ENCODE measurements at regions not wholly inside any gene's neighbourhood (a gene's known extent, or its start where the extent isn't known, plus 50 kb on each side); places are given as distances from the start of the nearest gene placed in this dataset.

DNA sequence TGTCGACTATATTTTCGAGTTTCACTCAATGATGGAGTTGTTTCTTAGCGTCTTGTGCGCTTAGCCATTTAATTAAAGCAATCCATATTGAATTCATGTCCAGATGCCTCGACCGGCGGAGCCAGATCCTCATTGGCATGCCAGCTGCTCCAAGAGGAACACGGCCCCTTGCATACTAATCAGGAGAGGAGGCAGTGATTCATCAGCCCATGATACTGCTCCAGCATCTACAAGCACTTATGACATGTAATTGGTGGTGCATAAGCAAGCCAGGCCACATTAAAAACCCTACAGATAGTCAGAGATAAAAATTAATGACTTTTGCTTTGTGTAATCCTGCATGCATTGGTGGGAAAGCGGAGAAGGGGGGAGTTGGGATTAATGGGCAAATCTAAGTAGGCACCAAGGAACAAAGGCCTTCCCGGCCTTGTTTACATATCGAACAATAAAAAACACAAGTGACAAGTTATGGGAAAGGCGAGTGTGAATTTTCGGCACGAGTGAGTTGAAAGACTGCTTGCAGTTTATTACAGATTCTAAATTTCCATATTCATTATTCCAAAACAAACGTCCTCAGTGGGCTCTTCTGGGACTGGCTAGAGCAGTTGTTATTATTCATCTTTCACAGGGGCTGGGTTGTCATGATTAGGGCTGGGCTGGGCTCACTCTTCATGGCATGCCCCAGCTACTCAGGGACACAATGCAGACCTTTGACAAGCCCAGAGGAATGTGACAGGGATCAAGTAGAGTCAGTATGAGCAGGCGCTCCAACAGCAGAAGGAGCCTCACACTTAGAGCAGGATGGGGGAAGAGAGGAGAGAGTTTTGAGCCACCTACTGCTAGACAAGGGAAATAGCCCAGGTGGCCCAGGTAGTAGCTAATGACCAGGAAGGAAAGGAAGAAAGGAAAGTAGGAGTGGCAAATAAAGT lies 281.7 kb upstream of the ZFHX3 start:
- H3K14ac ChIP-seq (ENCODE audit: low read length in 2 of 2) = no peak overlapping the region
- H3K4me2 ChIP-seq (ENCODE audit: low read length, poor library complexity, severe bottlenecking) = no peak overlapping the region
- DNase-seq = no peak
- no peak overlapping the region for H3K9ac ChIP-seq (ENCODE audit: low read length)
- no peaks in the 10 kb centered on the region for H3K79me1 ChIP-seq (replicated peaks; ENCODE audit: low read length, poor library complexity, severe bottlenecking)
- no peak overlapping the region for H3K27ac ChIP-seq (ENCODE audit: low read length, poor library complexity, severe bottlenecking)
- H3K4me3 ChIP-seq (ENCODE audit: insufficient read depth in 1 of 2, low read depth in 1 of 2, low read length in 2 of 2) = no peak overlapping the region
- no peak overlapping the region for H2BK120ac ChIP-seq (ENCODE audit: low read depth, low read length)
- H2AK5ac ChIP-seq (ENCODE audit: low read length, severe bottlenecking) = no peak overlapping the region
- peaks cover 5% of the 10 kb centered on the region for H3K9me3 ChIP-seq (ENCODE audit: control insufficient read depth, low read length)
- no peak overlapping the region for H4K8ac ChIP-seq (ENCODE audit: low read length)
- no peak overlapping the region for H4K91ac ChIP-seq (ENCODE audit: low read length)
- H3K27me3 ChIP-seq (ENCODE audit: control insufficient read depth in 1 of 2, insufficient read depth in 1 of 2, low read length in 2 of 2) = no peaks in the 10 kb centered on the region
- H2BK5ac ChIP-seq (ENCODE audit: low read depth, low read length, poor library complexity, severe bottlenecking) = no peak overlapping the region
- no peak overlapping the region for H3K23ac ChIP-seq (ENCODE audit: low read length in 2 of 2)
- no peaks in the 10 kb centered on the region for H3K4me1 ChIP-seq (ENCODE audit: control insufficient read depth, insufficient read depth, low read depth, low read length)
- H3K36me3 ChIP-seq (ENCODE audit: control insufficient read depth in 1 of 2, insufficient read depth in 2 of 2, low read depth in 1 of 2, low read length in 2 of 2) = no peaks in the 10 kb centered on the region
- no peak overlapping the region for H3K18ac ChIP-seq (ENCODE audit: low read depth in 1 of 2, low read length in 2 of 2)
- 86% methylated on average over 16 of the region's 16 CpGs for WGBS
- no peak overlapping the region for H2AFZ ChIP-seq (ENCODE audit: low read depth, low read length)
- H2BK12ac ChIP-seq (ENCODE audit: low read length in 2 of 2) = no peak overlapping the region
- no peak overlapping the region for H3K4ac ChIP-seq (ENCODE audit: low read depth in 1 of 2, low read length in 2 of 2)
- no peak overlapping the region for H2BK15ac ChIP-seq (ENCODE audit: low read depth, poor library complexity, severe bottlenecking)

DNA sequence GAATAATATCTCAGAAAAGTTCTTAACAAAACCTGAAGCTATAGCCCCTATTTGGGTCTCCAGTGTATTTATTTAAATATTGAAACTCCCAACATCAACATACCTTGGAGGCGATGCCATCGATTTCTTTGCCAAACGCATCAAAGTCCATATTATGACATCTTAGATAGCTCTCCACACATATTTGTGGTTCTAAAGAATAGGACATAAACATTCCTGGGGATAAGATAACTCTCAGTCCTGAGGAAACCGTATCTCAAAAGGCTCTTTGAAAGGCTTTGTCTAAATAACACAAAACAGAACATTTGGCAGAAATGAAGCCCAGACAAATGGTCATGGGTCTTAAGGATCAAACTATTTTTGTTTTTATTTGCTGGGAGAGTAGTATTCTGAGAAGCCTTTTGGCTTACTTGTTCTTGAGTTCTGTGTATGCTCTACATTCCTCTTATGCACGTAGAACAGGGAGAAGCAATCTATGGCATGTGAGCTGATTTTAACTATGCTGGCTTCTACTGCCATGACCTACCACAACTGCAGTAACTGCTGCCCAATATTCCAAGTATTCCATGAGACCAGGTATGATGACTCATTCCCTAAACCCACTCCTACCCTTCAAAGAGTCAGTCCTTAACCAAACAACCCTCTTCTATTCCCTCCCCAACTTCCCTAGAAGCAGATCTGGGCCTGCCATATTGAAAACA lies 279.0 kb upstream of the ZFHX3 start:
- no peak overlapping the region for H3K9ac ChIP-seq (ENCODE audit: low read length)

DNA sequence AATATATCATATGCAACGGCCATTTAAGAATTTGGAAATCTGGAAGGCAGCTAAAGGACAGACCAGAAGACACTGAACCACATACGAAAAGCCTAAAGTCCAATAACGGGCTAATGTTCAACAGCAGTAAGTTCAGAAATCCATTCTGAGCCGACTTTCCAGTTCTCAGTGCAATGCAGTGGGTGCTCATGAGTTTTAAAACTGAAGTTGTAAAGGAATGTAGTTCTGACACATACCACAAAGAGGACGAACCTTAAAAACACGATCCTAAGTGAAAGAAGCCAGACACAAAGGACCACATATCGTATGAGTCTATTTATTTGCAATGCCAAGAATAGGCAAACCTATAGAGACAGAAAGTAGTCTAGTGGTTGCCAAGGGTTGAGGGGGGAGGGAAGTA lies 278.3 kb upstream of the ZFHX3 start:
- no peak overlapping the region for H2BK12ac ChIP-seq (ENCODE audit: low read length in 2 of 2)

More for the DNA sequence above, 279.0 kb upstream of the ZFHX3 start:
- Histone ChIP-seq H4K91ac (ENCODE audit: low read length) (no peak overlapping the region), H3K4me3 (ENCODE audit: insufficient read depth in 1 of 2, low read depth in 1 of 2, low read length in 2 of 2) (no peak overlapping the region), H2AK5ac (ENCODE audit: low read length, severe bottlenecking) (no peak overlapping the region), H3K27ac (ENCODE audit: low read length, poor library complexity, severe bottlenecking) (no peak overlapping the region), H2BK120ac (ENCODE audit: low read depth, low read length) (no peak overlapping the region), H3K18ac (ENCODE audit: low read depth in 1 of 2, low read length in 2 of 2) (no peak overlapping the region), H2BK5ac (ENCODE audit: low read depth, low read length, poor library complexity, severe bottlenecking) (no peak overlapping the region), H3K23ac (ENCODE audit: low read length in 2 of 2) (no peak overlapping the region), H2AFZ (ENCODE audit: low read depth, low read length) (no peak overlapping the region), H3K27me3 (ENCODE audit: control insufficient read depth in 1 of 2, insufficient read depth in 1 of 2, low read length in 2 of 2) (no peaks in the 10 kb centered on the region), H3K4me1 (ENCODE audit: control insufficient read depth, insufficient read depth, low read depth, low read length) (no peaks in the 10 kb centered on the region), H2BK12ac (ENCODE audit: low read length in 2 of 2) (no peak overlapping the region), H3K36me3 (ENCODE audit: control insufficient read depth in 1 of 2, insufficient read depth in 2 of 2, low read depth in 1 of 2, low read length in 2 of 2) (no peaks in the 10 kb centered on the region), H4K8ac (ENCODE audit: low read length) (no peak overlapping the region), H3K4me2 (ENCODE audit: low read length, poor library complexity, severe bottlenecking) (no peak overlapping the region), H3K4ac (ENCODE audit: low read depth in 1 of 2, low read length in 2 of 2) (no peak overlapping the region), H3K9me3 (ENCODE audit: control insufficient read depth, low read length) (peaks cover 5% of the 10 kb centered on the region), H3K14ac (ENCODE audit: low read length in 2 of 2) (no peak overlapping the region), H2BK15ac (ENCODE audit: low read depth, poor library complexity, severe bottlenecking) (no peak overlapping the region), H3K79me1 (replicated peaks; ENCODE audit: low read length, poor library complexity, severe bottlenecking) (no peaks in the 10 kb centered on the region)
- WGBS = 69% methylated on average over 4 of the region's 5 CpGs
- DNase-seq = no peak

DNA sequence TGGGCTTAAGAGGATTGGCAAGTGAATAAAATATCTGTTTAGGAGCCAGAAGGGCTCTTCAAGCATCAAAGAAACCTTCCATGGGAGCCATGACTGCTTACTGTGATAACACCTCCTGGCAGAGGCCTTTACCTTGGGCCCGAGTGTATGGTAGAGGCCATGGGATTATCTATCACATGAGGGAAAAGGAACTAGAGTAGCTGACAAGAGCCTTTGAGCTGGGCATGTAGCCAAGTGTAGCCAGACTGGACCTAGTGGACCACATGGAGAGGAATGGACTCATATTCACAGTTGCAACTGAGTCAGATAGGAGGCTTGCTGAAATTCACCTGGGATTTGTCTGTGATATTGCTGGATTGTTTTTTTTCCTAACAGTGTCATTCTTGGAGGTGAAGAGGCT lies 276.0 kb upstream of the ZFHX3 start:
- WGBS = 81% methylated on average over 1 of the region's 1 CpG
- H2AFZ ChIP-seq (ENCODE audit: low read depth, low read length) = no peak overlapping the region

More for the DNA sequence above, 278.3 kb upstream of the ZFHX3 start:
- Histone ChIP-seq H3K4me1 (ENCODE audit: control insufficient read depth, insufficient read depth, low read depth, low read length) (no peaks in the 10 kb centered on the region), H2BK5ac (ENCODE audit: low read depth, low read length, poor library complexity, severe bottlenecking) (no peak overlapping the region), H3K23ac (ENCODE audit: low read length in 2 of 2) (no peak overlapping the region), H3K79me1 (replicated peaks; ENCODE audit: low read length, poor library complexity, severe bottlenecking) (no peaks in the 10 kb centered on the region), H3K14ac (ENCODE audit: low read length in 2 of 2) (no peak overlapping the region), H3K36me3 (ENCODE audit: control insufficient read depth in 1 of 2, insufficient read depth in 2 of 2, low read depth in 1 of 2, low read length in 2 of 2) (no peaks in the 10 kb centered on the region), H3K4me2 (ENCODE audit: low read length, poor library complexity, severe bottlenecking) (no peak overlapping the region), H3K27ac (ENCODE audit: low read length, poor library complexity, severe bottlenecking) (no peak overlapping the region), H2BK120ac (ENCODE audit: low read depth, low read length) (no peak overlapping the region), H3K27me3 (ENCODE audit: control insufficient read depth in 1 of 2, insufficient read depth in 1 of 2, low read length in 2 of 2) (no peaks in the 10 kb centered on the region), H2BK15ac (ENCODE audit: low read depth, poor library complexity, severe bottlenecking) (no peak overlapping the region), H3K4me3 (ENCODE audit: insufficient read depth in 1 of 2, low read depth in 1 of 2, low read length in 2 of 2) (no peak overlapping the region), H3K4ac (ENCODE audit: low read depth in 1 of 2, low read length in 2 of 2) (no peak overlapping the region), H4K91ac (ENCODE audit: low read length) (no peak overlapping the region), H2AFZ (ENCODE audit: low read depth, low read length) (no peak overlapping the region), H3K9me3 (ENCODE audit: control insufficient read depth, low read length) (peaks cover 5% of the 10 kb centered on the region), H2AK5ac (ENCODE audit: low read length, severe bottlenecking) (no peak overlapping the region), H4K8ac (ENCODE audit: low read length) (no peak overlapping the region), H3K18ac (ENCODE audit: low read depth in 1 of 2, low read length in 2 of 2) (no peak overlapping the region), H3K9ac (ENCODE audit: low read length) (no peak overlapping the region)
- WGBS = 80% methylated on average over 7 of the region's 7 CpGs
- DNase-seq = no peak

More for the DNA sequence above, 276.0 kb upstream of the ZFHX3 start:
- Histone ChIP-seq H3K23ac (ENCODE audit: low read length in 2 of 2) (no peak overlapping the region), H3K4ac (ENCODE audit: low read depth in 1 of 2, low read length in 2 of 2) (no peak overlapping the region), H2BK5ac (ENCODE audit: low read depth, low read length, poor library complexity, severe bottlenecking) (no peak overlapping the region), H2BK12ac (ENCODE audit: low read length in 2 of 2) (no peak overlapping the region), H2BK120ac (ENCODE audit: low read depth, low read length) (no peak overlapping the region), H3K18ac (ENCODE audit: low read depth in 1 of 2, low read length in 2 of 2) (no peak overlapping the region), H3K4me3 (ENCODE audit: insufficient read depth in 1 of 2, low read depth in 1 of 2, low read length in 2 of 2) (no peak overlapping the region), H3K79me1 (replicated peaks; ENCODE audit: low read length, poor library complexity, severe bottlenecking) (no peaks in the 10 kb centered on the region), H3K14ac (ENCODE audit: low read length in 2 of 2) (no peak overlapping the region), H2AK5ac (ENCODE audit: low read length, severe bottlenecking) (no peak overlapping the region), H3K27ac (ENCODE audit: low read length, poor library complexity, severe bottlenecking) (no peak overlapping the region), H3K9me3 (ENCODE audit: control insufficient read depth, low read length) (peaks cover 5% of the 10 kb centered on the region), H3K4me2 (ENCODE audit: low read length, poor library complexity, severe bottlenecking) (no peak overlapping the region), H3K36me3 (ENCODE audit: control insufficient read depth in 1 of 2, insufficient read depth in 2 of 2, low read depth in 1 of 2, low read length in 2 of 2) (no peaks in the 10 kb centered on the region), H4K91ac (ENCODE audit: low read length) (no peak overlapping the region), H3K4me1 (ENCODE audit: control insufficient read depth, insufficient read depth, low read depth, low read length) (no peaks in the 10 kb centered on the region), H3K9ac (ENCODE audit: low read length) (no peak overlapping the region), H3K27me3 (ENCODE audit: control insufficient read depth in 1 of 2, insufficient read depth in 1 of 2, low read length in 2 of 2) (no peaks in the 10 kb centered on the region), H4K8ac (ENCODE audit: low read length) (no peak overlapping the region), H2BK15ac (ENCODE audit: low read depth, poor library complexity, severe bottlenecking) (no peak overlapping the region)
- DNase-seq = no peak

Data from mesenchymal stem cell (in vitro differentiated cells and primary cell).